PC-9 (cell line): ENCODE measurements at regions not wholly inside any gene's neighbourhood (a gene's known extent, or its start where the extent isn't known, plus 50 kb on each side); places are given as distances from the start of the nearest gene placed in this dataset.

ENCODE experiments used
- BruUV-seq: library from RNA; stranded (reverse); fragments of 400-500 nt; replicated peaks from 2 replicates; lab custom pipeline; 2021; lab: Mats Ljungman, UMichigan
- CTCF ChIA-PET: fragments of 300-600 bp; sonication (Branson Sonifier 250); formaldehyde crosslinking; loops from one replicate; lab custom pipeline; 2022; ENCODE audit warnings: antibody characterized with exemption; lab: Charles Lee
- POLR2A ChIA-PET: fragments of 300-600 bp; sonication (Branson Sonifier 250); formaldehyde crosslinking; loops from one replicate; lab custom pipeline; 2022; ENCODE audit warnings: antibody characterized with exemption; ENCODE audit not compliant: unreplicated experiment; lab: Charles Lee
- DNase-seq, 2 experiments: peaks; one replicate each; pipeline versions ENCODE4 v3.0.0 to v3.0.0-alpha.2; 2015 to 2022; ENCODE audit warnings: mixed read lengths in 1 of 2
- H2AFZ ChIP-seq: fragments of 200-600 bp; sonication (generic); 2 replicates; pipeline ENCODE4 v1.8.1; 2017; ENCODE audit warnings: antibody characterized with exemption
- H3F3A ChIP-seq: fragments of 200-600 bp; sonication (generic); 2 replicates; pipeline ENCODE4 v1.8.1; 2017; ENCODE audit warnings: antibody characterized with exemption, mild to moderate bottlenecking, low read depth; ENCODE audit not compliant: insufficient read depth
- H3K27ac ChIP-seq: fragments of 200-600 bp; sonication (generic); 2 replicates; pipeline ENCODE4 v1.6.1; 2016; ENCODE audit warnings: mixed run types
- H3K27me3 ChIP-seq: fragments of 200-600 bp; sonication (generic); 2 replicates; pipeline ENCODE4 v1.6.1; 2016; ENCODE audit warnings: low read depth, mixed run types; ENCODE audit not compliant: insufficient read depth
- H3K36me3 ChIP-seq: fragments of 200-600 bp; sonication (generic); 2 replicates; pipeline ENCODE4 v1.6.1; 2016; ENCODE audit warnings: low read depth, mixed run types
- H3K4me1 ChIP-seq: fragments of 200-600 bp; sonication (generic); replicated peaks from 2 replicates; pipeline ENCODE4 v1.6.1; 2016; ENCODE audit warnings: mixed run types; ENCODE audit not compliant: insufficient read depth
- H3K4me2 ChIP-seq: fragments of 200-600 bp; sonication (generic); 2 replicates; pipeline ENCODE4 v1.6.1; 2017; ENCODE audit warnings: mixed run types
- H3K4me3 ChIP-seq: fragments of 200-600 bp; sonication (generic); 2 replicates; pipeline ENCODE4 v1.6.1; 2016; ENCODE audit warnings: mixed run types
- H3K79me2 ChIP-seq: fragments of 200-600 bp; sonication (generic); 2 replicates; pipeline ENCODE4 v1.6.1; 2017; ENCODE audit warnings: low read depth, mixed run types
- H3K9me2 ChIP-seq: fragments of 200-600 bp; sonication (generic); 2 replicates; pipeline ENCODE4 v1.8.1; 2017; ENCODE audit warnings: mild to moderate bottlenecking; ENCODE audit not compliant: insufficient read depth
- H3K9me3 ChIP-seq: fragments of 200-600 bp; sonication (generic); 2 replicates; pipeline ENCODE4 v1.8.1; 2016; ENCODE audit warnings: low read depth; ENCODE audit not compliant: insufficient read depth
- H4K20me1 ChIP-seq: fragments of 200-600 bp; sonication (generic); 2 replicates; pipeline ENCODE4 v1.8.1; 2017; ENCODE audit not compliant: insufficient read depth
- CTCF ChIP-seq: fragments of 200-600 bp; sonication (generic); conservative IDR thresholded peaks from 2 replicates; pipeline ENCODE4 v1.6.1; 2017; ENCODE audit warnings: mixed run types, antibody characterized with exemption, mild to moderate bottlenecking, moderate library complexity
- EZH2 ChIP-seq: fragments of 200-600 bp; sonication (generic); IDR thresholded peaks from 2 replicates; pipeline ENCODE4 v1.8.0; 2017; ENCODE audit warnings: antibody characterized with exemption, low read depth
- intact Hi-C: fragments of 100-400 bp; cut with micrococcal nuclease; formaldehyde crosslinking; loops from one replicate; pipeline ENCODE4 v1.10.0; 2022; ENCODE audit not compliant: unreplicated experiment

GRCh38 chr3:104648823-104649222, 717.9 kb upstream of the ALCAM start:
- intact Hi-C loops: no loop called here
- CTCF ChIA-PET: no interaction called here

GRCh38 chr3:104669083-104669482, 697.6 kb upstream of the ALCAM start:
- Histone ChIP-seq H3K4me1 (no peaks in the 10 kb centered on the region), H3K9me3 (no peaks in the 10 kb centered on the region), H3K36me3 (no peaks in the 10 kb centered on the region), H4K20me1 (no peaks in the 10 kb centered on the region), H3K79me2 (no peaks in the 10 kb centered on the region), H2AFZ (no peak overlapping the region), H3K9me2 (no peaks in the 10 kb centered on the region), H3K4me2 (no peak overlapping the region), H3K27me3 (no peaks in the 10 kb centered on the region), H3F3A (no peaks in the 10 kb centered on the region), H3K27ac (no peak overlapping the region), H3K4me3 (no peak overlapping the region)
- BruUV-seq: no TSS peak
- POLR2A ChIA-PET: no interaction called here
- no peak for DNase-seq
- CTCF ChIA-PET: interaction anchor here (0.6 kb wide), 1 partner anchor 240 kb away, joined by 3 read pairs; no protein-coding TSS in a partner anchor
- intact Hi-C loops: no loop called here
- TF ChIP-seq EZH2 (no peak), CTCF (no peak)

More at GRCh38 chr3:104648823-104649222, 717.9 kb upstream of the ALCAM start:
- no peak for DNase-seq
- no peaks in the 10 kb centered on the region for H3K27me3 ChIP-seq
- no peaks in the 10 kb centered on the region; the same call in 1 of the 2 replicates for H3K9me2 ChIP-seq
- no peak overlapping the region for H3K27ac ChIP-seq
- no peaks in the 10 kb centered on the region for H3K9me3 ChIP-seq
- H3K4me3 ChIP-seq: no peak overlapping the region
- BruUV-seq: no TSS peak
- POLR2A ChIA-PET: no interaction called here
- no peaks in the 10 kb centered on the region for H4K20me1 ChIP-seq
- TF ChIP-seq EZH2 (no peak), CTCF (no peak)
- no peaks in the 10 kb centered on the region for H3K79me2 ChIP-seq
- H2AFZ ChIP-seq: peak overlapping the region; percentile 39
- H3K4me2 ChIP-seq: no peak overlapping the region
- no peaks in the 10 kb centered on the region for H3K36me3 ChIP-seq
- no peaks in the 10 kb centered on the region for H3K4me1 ChIP-seq
- no peaks in the 10 kb centered on the region for H3F3A ChIP-seq

- BruUV-seq: no TSS peak
- CTCF ChIA-PET: no interaction called here
- no peaks in the 10 kb centered on the region for H3K79me2 ChIP-seq
Measured at GRCh38 chr3:104672331-104672730, 694.4 kb upstream of the ALCAM start.

More at GRCh38 chr3:104672331-104672730, 694.4 kb upstream of the ALCAM start:
- H3K4me1 ChIP-seq: no peaks in the 10 kb centered on the region
- H3K4me2 ChIP-seq: no peak overlapping the region
- no peaks in the 10 kb centered on the region for H4K20me1 ChIP-seq
- no peaks in the 10 kb centered on the region for H3K36me3 ChIP-seq
- H3K27me3 ChIP-seq: no peaks in the 10 kb centered on the region
- H3K27ac ChIP-seq: no peak overlapping the region
- TF ChIP-seq EZH2 (no peak), CTCF (no peak)
- no peak for DNase-seq
- H3F3A ChIP-seq: no peaks in the 10 kb centered on the region
- H3K9me3 ChIP-seq: peaks cover 5% of the 10 kb centered on the region; the same call in 1 of the 2 replicates
- no peaks in the 10 kb centered on the region for H3K9me2 ChIP-seq
- peak overlapping the region; percentile 2; the same call in 1 of the 2 replicates for H2AFZ ChIP-seq
- intact Hi-C loops: no loop called here
- H3K4me3 ChIP-seq: no peak overlapping the region
- POLR2A ChIA-PET: no interaction called here
